GM13976 (cell line): ENCODE measurements at regions not wholly inside any gene's neighbourhood (a gene's known extent, or its start where the extent isn't known, plus 50 kb on each side); places are given as distances from the start of the nearest gene placed in this dataset.

ENCODE experiments used
- DNase-seq: peaks from one replicate; pipeline ENCODE4 v3.0.0; 2012; ENCODE audit warnings: low spot score
- CTCF ChIP-seq: IDR thresholded peaks from 2 replicates; pipeline ENCODE4 v1.5.1; 2012; ENCODE audit warnings: borderline replicate concordance, mild to moderate bottlenecking; ENCODE audit not compliant: insufficient read depth; ENCODE audit errors: extremely low read depth, missing control alignments, control extremely low read depth
- in situ Hi-C: fragments of 300-500 bp; cut with MboI; formaldehyde crosslinking; loops from one replicate; pipeline ENCODE4 v1.12.0; 2022; ENCODE audit warnings: low sequenced_read_pairs, mixed read lengths, inconsistent platforms; ENCODE audit not compliant: unreplicated experiment

- DNase-seq, result no peak
- in situ Hi-C loops, result no loop called here
- TF ChIP-seq CTCF, result no peak
Measured at GRCh38 chr6:155916846-155917624, 461.4 kb upstream of the NOX3 start.

DNA sequence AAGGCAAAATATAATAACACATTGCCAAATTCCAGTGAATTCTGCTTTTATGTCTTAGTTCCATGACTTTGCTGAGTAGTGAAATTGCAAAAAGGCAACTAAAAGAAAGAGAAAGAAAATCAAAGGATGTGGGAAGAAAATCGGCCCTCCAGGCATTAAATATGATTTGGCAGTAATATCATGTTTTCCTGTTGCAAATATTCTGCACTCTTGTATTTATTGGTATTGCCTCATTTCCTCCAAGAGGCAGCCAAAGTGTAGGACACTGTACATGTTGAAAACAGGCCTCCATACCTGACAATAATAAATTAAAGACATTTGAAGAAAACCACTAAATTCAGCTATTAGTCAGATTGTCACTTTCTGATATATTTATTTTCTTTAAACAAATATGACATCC, 460.0 kb upstream of the NOX3 start:
- in situ Hi-C loops, result no loop called here
- TF ChIP-seq CTCF, result no peak
- DNase-seq, result no peak

- DNase-seq, result no peak
- no peak for TF ChIP-seq CTCF
- in situ Hi-C loops, result no loop called here
Measured at GRCh38 chr6:155913816-155914215, 458.2 kb upstream of the NOX3 start.

DNA sequence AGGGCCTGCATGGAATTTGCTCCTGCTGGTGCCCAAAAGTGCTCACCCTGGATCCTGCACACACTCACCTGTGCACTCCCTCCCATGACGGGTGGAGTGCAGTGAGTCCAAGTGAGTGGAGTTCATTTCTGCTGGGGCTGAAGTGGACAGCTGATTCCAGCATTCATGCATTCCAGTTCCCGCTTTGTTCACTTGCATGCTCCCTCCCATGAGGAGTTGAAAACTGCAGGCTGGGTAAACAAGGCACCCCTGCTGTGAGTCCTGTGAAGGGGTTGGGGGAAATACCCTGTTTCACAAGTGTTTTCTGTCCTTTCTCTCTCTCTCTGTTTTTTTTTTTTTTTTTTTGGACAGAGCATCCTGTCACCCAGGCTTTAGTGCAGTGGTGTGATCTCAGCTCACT, 454.1 kb upstream of the NOX3 start:
- DNase-seq, result no peak
- in situ Hi-C loops, result no loop called here
- no peak for TF ChIP-seq CTCF

- in situ Hi-C loops, result no loop called here
- DNase-seq, result no peak
- TF ChIP-seq CTCF, result no peak
Measured at GRCh38 chr6:155895641-155896040, 440.0 kb upstream of the NOX3 start.

- DNase-seq, result no peak
- in situ Hi-C loops, result no loop called here
- TF ChIP-seq CTCF, result no peak
Measured at GRCh38 chr6:155894758-155895157, 439.1 kb upstream of the NOX3 start.
